Skin epidermis (tissue), 12 donors: ENCODE measurements at regions not wholly inside any gene's neighbourhood (a gene's known extent, or its start where the extent isn't known, plus 50 kb on each side); places are given as distances from the start of the nearest gene placed in this dataset.

Source experiments
- H3K27ac ChIP-seq, 21 experiments: fragments of 200-600 bp; sonication (generic) in 11 of 21; one replicate each; pipeline ENCODE4 v1.5.0; 2020; ENCODE audit warnings: mild to moderate bottlenecking in 3 of 21, inconsistent platforms in 2 of 21, moderate library complexity in 2 of 21
- H3K4me3 ChIP-seq, 7 experiments: fragments of 200-600 bp; sonication (generic) in 2 of 7; one replicate each; pipeline ENCODE4 v1.5.0; 2020; ENCODE audit warnings: inconsistent platforms in 2 of 7, mild to moderate bottlenecking in 2 of 7, moderate library complexity in 1 of 7

DNA sequence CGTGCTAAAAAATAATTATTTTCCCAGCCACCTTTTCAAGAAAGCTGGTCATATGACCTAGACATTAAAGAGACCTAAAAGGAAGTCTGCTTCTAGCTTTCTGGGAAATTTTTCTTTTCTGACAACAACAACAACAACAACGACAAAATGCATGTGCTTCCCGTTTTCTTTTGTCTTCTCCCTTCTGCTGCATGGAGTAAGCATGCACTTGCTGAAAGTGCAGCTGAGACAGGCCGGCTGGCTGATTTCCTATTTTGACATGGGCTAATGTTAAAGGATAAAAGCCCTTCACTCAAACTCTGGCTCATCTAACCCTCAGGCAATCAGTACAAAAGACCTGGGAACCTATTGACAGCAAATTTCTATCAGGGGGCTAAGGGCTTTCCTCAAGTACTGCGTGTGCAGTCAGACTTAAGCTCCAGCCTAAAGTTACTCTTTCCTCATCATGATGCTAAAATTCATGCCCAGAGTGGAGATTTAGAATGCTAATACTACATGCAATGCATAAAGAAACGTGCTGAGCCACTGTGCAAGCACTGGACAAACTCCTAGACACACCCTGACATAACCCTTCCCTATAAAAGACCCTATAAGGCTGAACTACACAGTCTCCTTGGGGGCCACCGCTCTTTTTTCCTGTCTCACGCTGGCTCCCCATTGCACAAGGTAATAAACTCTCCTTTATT is 811.1 kb downstream of the UQCRFS1 start:
- Histone ChIP-seq H3K4me3 (no peak overlapping the region), H3K27ac (peak overlapping the region in 1 of 21 experiments; percentile 30)

DNA sequence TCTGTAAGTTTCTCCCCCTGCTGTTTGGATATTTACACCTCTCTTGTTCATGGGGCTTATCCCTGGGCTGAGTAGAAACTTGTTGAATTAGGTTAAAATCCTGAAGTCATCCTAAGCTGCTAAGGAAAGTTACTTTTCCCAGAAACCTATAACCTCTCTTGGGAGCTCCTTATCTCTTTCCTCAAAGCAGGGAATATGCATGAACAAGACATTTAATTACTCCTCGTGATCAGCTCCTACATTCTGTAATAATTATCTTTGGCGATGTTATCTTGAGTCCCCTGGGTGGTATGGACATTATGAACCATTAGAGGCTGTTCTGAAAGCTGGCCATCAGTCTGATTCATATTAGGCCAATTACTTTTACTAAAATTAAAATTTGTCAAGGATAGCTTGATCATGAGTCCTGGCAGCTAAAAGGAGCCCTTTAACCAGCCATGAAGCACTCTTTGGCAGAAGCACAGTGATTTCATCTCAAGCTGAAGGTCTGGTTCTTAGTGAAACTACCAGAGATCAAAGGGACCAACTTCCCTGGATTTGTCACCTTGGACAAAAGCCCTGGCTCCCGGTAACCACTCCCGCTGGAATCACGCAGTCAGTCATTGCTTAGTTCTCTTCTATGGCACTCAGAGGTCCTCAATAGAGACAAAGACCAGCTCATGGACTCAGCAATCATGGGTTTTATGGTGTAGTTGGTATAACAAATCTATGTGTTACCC is 811.8 kb downstream of the UQCRFS1 start:
- H3K27ac ChIP-seq, result peak overlapping the region in 1 of 21 experiments; percentile 30
- H3K4me3 ChIP-seq, result no peak overlapping the region

DNA sequence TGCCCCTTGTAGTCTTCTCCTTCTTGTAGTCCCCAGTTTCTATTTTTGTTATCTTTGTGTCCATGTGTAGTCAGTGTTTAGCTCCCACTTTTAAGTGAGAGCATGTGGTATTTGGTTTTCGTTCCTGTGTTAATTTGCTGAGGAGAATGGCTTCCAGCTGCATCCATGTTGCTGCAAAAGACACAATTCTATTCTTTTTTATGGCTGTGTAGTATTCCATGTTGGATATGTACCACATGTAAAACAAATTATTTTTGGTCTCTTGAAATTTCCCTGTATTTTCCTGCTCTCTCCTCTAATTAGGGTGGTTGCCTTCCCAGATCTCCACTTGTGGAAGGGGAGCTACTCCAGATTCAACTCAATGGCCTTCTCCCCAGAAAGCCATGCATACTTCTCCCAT is 813.8 kb downstream of the UQCRFS1 start:
- Histone ChIP-seq H3K27ac (no peak overlapping the region), H3K4me3 (no peak overlapping the region)

DNA sequence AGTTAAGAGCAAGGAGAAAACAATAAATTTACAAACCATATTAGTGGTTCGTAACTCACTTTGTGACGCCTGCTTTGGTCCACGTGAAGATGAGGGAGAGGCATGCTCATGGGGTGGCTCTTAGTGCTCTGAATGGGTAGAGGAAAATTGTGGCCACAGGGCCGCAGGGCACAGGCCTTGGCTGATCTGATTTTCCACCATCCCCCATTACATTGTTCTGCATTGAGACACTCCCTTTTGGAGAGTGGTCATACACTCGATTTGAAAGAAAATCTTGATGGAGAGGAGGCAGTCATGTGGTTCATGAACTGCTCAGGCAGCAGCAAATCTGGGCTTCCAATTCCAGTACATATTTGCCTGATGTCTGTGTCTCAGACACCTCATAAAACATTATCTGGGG is 815.2 kb downstream of the UQCRFS1 start:
- Histone ChIP-seq H3K4me3 (no peak overlapping the region), H3K27ac (no peak overlapping the region)

DNA sequence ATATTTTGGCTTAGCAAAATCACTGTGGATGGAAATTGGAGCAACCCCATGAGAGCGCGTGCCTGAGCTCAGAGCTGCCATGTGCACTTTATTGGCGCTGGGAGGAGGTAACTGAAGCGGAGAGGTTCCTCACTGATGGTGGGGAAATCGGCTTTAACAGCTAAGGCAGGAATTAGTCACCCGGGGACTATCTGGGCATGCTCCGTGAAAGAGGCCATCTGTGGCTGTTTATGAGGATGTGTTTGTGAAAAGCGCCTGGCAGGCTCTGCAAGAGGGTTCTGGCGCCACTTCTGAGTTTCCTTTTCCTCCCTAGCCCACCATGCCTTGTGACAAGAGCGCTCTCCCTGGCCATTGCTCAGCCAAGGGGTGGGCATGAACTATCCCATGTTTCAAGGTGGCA is 815.6 kb downstream of the UQCRFS1 start:
- no peak overlapping the region for H3K4me3 ChIP-seq
- H3K27ac ChIP-seq, result no peak overlapping the region

DNA sequence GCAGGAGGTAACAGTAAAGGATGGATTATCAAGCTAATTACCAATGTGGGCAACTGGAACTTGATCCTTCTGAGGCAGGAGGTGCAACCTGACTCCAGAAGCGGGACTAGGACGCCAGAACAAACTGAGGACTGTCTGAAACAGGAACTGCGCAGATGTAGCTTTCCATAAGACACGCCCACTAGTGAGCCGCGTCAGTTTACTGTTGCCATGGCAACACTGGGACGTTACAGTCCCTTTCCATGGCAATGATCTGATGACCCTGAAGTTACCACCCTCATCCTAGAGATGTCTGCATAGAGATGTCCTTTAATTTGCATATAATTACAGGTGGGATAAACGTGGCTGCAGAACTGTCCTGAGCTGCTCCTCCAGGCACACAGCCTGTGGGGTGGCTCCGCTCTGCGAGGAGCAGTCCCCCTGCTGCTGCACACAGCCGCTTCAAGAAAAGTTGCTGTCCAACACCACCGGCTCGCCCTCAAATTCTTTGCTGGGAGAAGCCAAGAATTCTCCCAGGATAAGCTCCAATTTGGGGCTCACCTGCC is 816.6 kb downstream of the UQCRFS1 start:
- no peak overlapping the region for H3K27ac ChIP-seq
- H3K4me3 ChIP-seq, result no peak overlapping the region

DNA sequence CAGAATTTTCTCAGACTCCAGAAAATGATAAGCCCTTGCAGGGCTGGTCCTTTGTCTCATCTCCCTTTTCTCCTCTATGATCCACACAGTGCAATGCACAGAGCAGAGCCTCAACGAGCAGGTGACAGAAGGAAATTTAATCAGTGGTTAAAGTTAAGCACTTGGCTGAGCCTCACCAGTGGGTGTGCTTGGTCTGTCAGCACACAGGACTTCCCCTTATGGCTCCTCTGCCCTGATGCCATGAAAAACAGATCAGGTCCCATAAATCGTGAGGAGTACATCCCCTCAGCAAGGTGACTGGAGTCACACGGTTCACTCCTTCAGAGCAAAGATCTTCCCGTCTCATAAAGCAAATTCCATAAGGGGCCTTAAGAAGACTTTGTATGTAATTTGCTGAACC is 818.2 kb downstream of the UQCRFS1 start:
- no peak overlapping the region for H3K4me3 ChIP-seq
- no peak overlapping the region for H3K27ac ChIP-seq

DNA sequence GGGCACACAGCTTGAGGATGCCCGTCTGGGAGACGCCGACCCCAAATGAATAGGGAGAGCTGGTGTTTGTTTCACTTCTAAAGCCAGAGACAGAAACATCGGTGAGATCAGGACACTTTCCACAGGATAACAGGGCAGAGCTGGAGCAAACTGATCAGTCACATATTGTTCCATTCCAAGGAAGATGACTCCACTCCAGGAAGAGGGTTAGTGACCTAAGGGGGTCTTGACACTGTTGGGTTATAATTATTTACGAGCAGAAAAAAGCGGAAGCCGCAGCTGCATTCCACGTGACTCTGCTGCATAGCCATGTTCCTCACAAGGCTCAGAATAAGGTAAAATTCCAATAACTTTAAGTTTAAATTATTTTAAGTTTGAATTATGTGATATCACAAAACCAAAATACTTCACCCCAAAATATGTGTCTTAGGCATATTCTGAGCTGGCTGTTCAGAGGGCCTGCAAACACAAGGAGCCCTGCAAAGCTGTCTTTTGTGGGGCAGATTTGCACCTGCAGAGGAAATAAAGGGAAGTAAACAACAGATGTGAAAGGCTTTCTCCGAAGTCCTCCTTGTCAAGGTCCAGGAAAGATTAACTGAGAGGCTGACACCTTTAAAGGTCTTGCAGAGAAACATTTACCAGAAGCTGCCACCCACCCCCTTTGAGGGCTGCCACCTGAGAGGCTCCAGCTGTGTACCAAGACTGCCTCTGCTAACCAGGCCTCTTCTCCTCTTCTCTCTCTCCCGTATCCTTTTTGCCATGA is 819.2 kb downstream of the UQCRFS1 start:
- Histone ChIP-seq H3K4me3 (no peak overlapping the region), H3K27ac (no peak overlapping the region)

DNA sequence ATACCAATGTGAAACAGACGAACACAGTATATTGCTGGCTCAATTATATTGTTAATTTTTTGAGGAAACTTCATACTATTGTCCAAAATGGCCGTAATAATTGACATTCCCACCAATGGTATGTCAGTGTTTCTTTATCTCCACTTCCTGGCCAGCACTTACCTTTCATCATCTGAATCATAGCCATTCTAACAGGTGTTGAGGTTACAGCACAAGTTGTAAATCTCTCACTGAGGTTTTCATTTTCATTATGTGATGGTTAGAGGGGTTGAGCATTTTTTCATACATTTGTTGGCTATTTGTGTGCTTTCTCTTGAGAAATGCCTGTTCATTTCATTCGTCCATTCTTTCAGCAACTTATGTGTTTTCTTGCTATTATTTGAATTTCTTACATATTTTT is 824.0 kb downstream of the UQCRFS1 start:
- Histone ChIP-seq H3K27ac (no peak overlapping the region), H3K4me3 (no peak overlapping the region)

DNA sequence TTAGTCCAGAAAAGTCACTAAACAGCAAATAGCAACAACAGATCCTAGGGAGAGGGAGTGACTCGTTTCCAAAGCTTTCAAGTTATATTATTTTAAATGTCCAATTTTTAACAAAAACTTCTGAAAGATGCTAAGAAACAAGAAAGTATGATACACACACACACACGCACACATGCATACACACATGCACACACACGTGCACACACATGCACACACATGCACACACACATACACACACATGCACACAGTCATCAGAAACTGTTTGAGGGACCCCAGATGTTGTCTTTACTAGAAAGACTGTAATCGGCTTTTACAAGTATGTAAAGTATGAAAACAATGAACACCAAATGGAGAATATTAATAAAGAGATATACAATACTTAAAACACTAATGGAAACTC is 825.4 kb downstream of the UQCRFS1 start:
- no peak overlapping the region for H3K27ac ChIP-seq

DNA sequence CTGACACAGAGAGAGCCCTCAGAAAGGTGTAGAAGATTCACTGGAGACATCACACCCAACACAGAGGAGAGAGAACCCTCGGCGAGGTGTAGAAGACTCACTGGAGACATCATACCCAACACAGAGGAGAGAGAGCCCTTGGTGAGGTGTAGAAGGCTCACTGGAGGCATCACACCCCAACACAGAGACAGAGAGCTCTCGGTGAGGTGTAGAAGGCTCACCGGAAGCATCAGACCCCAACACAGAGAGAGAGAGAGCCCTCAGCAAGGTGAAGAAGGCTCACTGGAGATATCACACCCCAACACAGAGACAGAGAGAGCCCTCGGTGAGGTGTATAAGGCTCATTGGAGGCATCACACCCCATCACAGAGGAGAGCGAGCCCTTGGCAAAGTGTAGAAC is 826.5 kb downstream of the UQCRFS1 start:
- Histone ChIP-seq H3K4me3 (no peak overlapping the region), H3K27ac (no peak overlapping the region)

More for the DNA sequence above, 825.4 kb downstream of the UQCRFS1 start:
- no peak overlapping the region for H3K4me3 ChIP-seq

DNA sequence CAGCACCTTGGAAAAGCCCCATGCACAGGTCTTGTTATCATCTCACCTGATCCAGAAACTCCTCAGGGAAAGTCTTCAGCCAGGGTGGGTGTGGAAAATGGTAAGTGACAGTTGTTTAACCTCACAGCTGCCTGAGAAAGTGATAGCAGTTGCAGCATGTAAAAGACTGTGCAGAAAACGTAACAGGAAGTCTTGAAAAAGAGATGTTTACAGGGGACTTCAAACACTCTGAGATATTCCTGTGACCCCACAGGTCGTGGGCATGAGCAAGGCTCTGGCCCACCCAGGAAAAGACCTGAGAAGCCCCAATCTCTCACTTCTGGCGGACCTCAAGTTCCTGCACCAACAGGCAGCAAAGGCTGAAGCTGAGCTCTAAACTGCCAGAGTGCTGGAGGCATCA is 826.9 kb downstream of the UQCRFS1 start:
- H3K4me3 ChIP-seq, result no peak overlapping the region
- no peak overlapping the region for H3K27ac ChIP-seq

DNA sequence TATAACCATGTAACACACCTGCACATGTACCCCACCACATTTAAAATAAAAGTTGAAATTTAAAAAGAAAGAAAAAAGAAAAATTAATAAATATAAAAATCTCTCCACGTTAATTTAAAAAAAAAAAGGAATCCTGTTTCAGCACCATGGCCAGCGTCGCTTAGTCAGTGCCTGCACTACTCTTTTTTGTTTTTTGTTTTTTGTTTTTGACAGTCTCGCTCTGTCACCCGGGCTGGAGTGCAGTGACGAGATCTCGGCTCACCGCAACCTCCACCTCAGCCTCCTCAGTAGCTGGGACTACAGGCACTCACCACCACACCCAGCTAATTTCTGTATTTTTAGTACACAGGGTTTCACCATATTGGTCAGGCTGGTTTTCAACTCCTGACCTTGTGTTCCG is 835.9 kb downstream of the UQCRFS1 start:
- no peak overlapping the region for H3K27ac ChIP-seq
- H3K4me3 ChIP-seq, result no peak overlapping the region

DNA sequence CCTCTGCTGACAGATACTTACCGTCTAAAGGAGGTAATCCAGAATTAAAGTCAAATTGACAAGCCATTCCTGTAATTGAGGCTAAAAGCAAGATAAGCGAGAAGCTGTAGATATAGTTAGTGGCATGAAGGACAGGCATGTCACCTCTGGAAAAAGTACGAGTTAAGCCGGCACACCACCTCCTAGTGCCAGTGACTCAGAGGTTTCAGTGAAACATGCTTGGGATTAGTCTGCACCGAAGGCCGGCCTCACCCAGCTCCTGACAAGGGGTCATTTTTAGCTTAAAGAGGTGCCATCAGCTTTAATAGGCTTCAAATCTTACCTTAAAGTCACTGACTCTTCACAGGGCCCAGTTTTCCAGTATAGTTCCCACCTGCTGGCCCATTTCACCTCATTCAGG is 838.0 kb downstream of the UQCRFS1 start:
- Histone ChIP-seq H3K27ac (no peak overlapping the region), H3K4me3 (no peak overlapping the region)

DNA sequence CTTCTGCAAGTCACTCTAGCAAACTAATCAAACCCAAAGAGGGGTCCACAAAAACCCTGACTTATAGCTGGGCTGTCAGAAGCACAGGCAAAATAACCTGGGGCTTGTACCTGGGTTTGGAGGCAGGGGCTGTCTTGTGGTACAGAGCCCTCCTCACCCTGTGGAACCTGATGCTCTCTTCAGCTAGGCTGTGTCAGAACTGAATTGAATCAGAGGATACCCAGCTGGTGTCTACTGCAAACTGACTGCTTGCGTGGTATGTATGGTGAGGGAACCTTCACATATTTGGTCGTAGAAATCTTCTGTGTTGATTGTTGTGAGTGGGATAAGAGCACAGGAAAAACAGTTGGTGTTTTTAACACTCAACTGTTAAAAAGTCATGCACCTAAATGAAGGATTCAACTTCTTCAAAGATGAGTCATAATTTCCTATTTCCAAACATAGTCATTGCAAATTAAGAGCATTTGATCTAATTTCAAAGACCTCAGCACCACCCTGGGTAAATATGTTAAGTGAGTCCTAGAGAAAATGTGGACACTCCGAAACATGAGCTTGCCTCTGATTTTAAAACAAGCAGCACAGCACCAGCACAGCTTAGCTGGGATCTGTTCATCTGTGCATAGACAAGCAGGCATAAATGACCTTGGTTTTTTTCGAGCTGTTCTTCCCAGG is 840.2 kb downstream of the UQCRFS1 start:
- no peak overlapping the region for H3K4me3 ChIP-seq

DNA sequence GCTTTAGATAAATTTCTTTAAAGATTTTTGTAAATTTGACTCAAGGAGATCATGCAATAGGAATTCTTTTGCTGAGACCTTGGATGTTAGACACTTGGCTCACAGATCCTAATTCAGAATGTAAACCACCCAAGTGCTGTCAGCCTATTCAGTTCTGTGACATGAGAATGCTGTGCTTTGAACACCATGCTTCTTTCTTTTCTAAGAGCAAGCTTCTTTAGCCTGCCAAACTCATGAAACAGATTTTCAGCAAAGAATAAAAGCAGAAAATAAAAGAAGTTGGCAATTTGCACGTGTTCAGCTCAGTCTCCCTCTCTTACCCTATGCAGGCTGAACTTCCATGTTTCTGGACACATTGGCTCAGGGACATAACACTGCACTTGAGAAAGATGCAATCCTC is 845.8 kb downstream of the UQCRFS1 start:
- no peak overlapping the region for H3K4me3 ChIP-seq
- H3K27ac ChIP-seq, result no peak overlapping the region

More for the DNA sequence above, 840.2 kb downstream of the UQCRFS1 start:
- no peak overlapping the region for H3K27ac ChIP-seq

DNA sequence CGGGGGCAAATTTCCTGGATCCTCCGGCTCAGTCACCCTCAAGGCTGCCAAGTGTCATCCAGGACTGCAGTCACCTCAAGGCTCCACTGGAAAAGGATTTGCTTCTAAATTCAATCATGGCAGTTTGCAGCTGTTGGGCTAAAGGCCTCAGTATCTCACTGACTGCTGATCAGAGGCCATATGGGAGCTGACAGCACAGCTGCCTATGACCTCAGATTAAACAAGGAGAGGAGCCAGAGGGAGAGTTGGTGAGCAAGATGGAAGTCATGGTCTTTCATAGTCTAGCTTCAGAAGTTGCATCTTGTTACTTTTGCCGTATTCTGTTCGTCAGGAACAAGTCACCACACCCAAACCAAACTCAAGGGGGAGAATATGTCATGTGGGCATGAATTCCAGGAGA is 849.7 kb downstream of the UQCRFS1 start:
- H3K27ac ChIP-seq, result no peak overlapping the region

DNA sequence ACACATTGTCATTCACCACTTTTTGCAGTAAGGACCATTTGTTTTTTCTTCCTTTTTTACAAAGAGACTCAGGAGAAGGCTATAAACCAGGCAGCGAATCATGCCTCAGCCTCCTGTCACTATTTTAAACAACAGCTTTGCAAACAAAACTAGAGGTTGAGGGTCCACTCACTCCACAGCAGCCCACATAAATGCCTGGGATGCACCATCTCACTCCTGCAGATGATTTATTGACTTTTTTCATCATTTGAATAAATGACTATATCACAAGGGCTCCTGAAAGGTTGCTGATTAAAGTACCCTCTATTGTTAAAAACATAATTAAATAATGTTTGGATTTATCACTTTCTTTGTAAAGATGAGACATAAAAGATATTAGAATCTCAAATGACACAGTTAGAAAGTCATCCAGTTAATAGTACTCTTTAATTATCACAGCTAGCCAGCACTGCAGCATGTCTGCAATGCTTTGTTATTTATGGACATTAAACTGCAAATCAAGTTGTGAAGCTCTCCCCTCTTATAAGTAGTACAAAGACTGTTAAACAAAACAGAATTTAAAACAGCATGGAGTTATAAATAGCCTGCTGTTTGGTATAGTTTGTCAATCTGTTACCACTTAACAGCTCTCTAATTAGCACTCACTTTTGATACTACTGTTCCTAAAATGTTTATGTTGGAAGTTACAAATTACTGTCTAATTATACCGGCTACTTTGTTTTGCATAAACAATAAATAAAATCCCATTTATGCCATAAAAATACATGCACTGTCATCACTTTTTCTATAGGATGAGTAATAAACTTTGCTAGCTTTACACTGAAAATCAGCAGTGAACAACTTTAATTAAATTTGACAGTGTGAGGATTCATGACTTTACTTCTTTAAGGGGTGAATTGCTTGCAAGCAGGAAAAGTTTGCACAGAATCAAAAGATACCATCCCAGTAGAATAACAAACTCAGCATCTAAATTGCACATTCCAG is 853.2 kb downstream of the UQCRFS1 start:
- Histone ChIP-seq H3K4me3 (no peak overlapping the region), H3K27ac (no peak overlapping the region)

More for the DNA sequence above, 849.7 kb downstream of the UQCRFS1 start:
- H3K4me3 ChIP-seq, result no peak overlapping the region

DNA sequence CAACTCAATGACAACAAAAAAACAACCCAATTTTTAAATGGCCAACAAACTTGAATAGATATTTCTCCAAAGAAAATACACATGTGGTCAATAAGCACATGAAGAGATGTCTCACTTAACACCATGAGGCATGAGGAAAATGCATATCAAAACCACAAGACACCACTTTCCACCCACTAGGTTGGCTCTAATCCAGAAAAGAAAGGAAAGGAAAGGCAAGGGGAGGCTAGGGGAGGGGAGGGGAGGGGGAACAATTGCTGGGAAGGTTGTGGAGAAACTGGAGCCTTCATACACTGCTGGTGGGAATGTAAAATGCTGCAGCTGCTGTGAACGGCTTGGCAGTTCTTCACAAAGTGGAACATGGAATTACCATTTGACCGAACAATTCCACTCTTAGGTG is 854.3 kb downstream of the UQCRFS1 start:
- H3K27ac ChIP-seq, result no peak overlapping the region
- no peak overlapping the region for H3K4me3 ChIP-seq
